Activated naive CD8-positive, alpha-beta T cell treated with anti-CD3 and anti-CD28 coated beads, Interleukin-2, amount 50 U/mL, for 24 hours (primary cell): ENCODE measurements at regions not wholly inside any gene's neighbourhood (a gene's known extent, or its start where the extent isn't known, plus 50 kb on each side); places are given as distances from the start of the nearest gene placed in this dataset.

Experiments used
- ATAC-seq: fragments of 150-1000 bp; cut with Tn5 transposase; one replicate; pipeline ENCODE4 v1.10.0; 2021
- DNase-seq: peaks from one replicate; pipeline ENCODE4 v3.0.0; 2021
- H3K27ac Mint-ChIP-seq: one replicate; pipeline ENCODE4 v1.8.0; 2021; ENCODE audit warnings: mild to moderate bottlenecking, mixed read lengths
- H3K27me3 Mint-ChIP-seq: one replicate; pipeline ENCODE4 v1.8.0; 2021; ENCODE audit warnings: mixed read lengths
- H3K36me3 Mint-ChIP-seq: one replicate; pipeline ENCODE4 v1.8.0; 2021; ENCODE audit warnings: low read depth, mixed read lengths
- H3K4me1 Mint-ChIP-seq: one replicate; pipeline ENCODE4 v1.8.0; 2021; ENCODE audit warnings: mixed read lengths
- H3K4me3 Mint-ChIP-seq: one replicate; pipeline ENCODE4 v1.8.0; 2021; ENCODE audit warnings: mild to moderate bottlenecking, moderate library complexity, mixed read lengths
- H3K9me3 Mint-ChIP-seq: one replicate; pipeline ENCODE4 v1.8.0; 2021; ENCODE audit warnings: mixed read lengths

GRCh38 chrX:4181782-4182407, 468.4 kb upstream of the PRKX start:
- H3K36me3 Mint-ChIP-seq: no peaks in the 10 kb centered on the region
- H3K27me3 Mint-ChIP-seq: no peaks in the 10 kb centered on the region
- H3K9me3 Mint-ChIP-seq: no peaks in the 10 kb centered on the region
- H3K4me3 Mint-ChIP-seq: no peak overlapping the region
- no peaks in the 10 kb centered on the region for H3K4me1 Mint-ChIP-seq
- ATAC-seq (no peak), DNase-seq (no peak)
- no peak overlapping the region for H3K27ac Mint-ChIP-seq

GRCh38 chrX:4179031-4179430, 465.6 kb upstream of the PRKX start:
- ATAC-seq (no peak), DNase-seq (no peak)
- H3K27ac Mint-ChIP-seq: no peak overlapping the region
- no peaks in the 10 kb centered on the region for H3K36me3 Mint-ChIP-seq
- no peak overlapping the region for H3K4me3 Mint-ChIP-seq
- no peaks in the 10 kb centered on the region for H3K27me3 Mint-ChIP-seq
- H3K4me1 Mint-ChIP-seq: no peaks in the 10 kb centered on the region
- no peaks in the 10 kb centered on the region for H3K9me3 Mint-ChIP-seq

GRCh38 chrX:4175221-4175620, 461.8 kb upstream of the PRKX start:
- ATAC-seq: no peak
- no peak overlapping the region for H3K27ac Mint-ChIP-seq
- DNase-seq: no peak
- no peak overlapping the region for H3K4me3 Mint-ChIP-seq
- H3K9me3 Mint-ChIP-seq: peaks cover 4% of the 10 kb centered on the region
- no peaks in the 10 kb centered on the region for H3K4me1 Mint-ChIP-seq
- H3K27me3 Mint-ChIP-seq: no peaks in the 10 kb centered on the region
- no peaks in the 10 kb centered on the region for H3K36me3 Mint-ChIP-seq

GRCh38 chrX:4173743-4174142, 460.3 kb upstream of the PRKX start:
- Mint-ChIP-seq H3K4me1 (no peaks in the 10 kb centered on the region), H3K27ac (no peak overlapping the region), H3K9me3 (peaks cover 4% of the 10 kb centered on the region), H3K27me3 (no peaks in the 10 kb centered on the region), H3K4me3 (no peak overlapping the region), H3K36me3 (no peaks in the 10 kb centered on the region)
- no peak for ATAC-seq
- DNase-seq: no peak

- no peaks in the 10 kb centered on the region for H3K9me3 Mint-ChIP-seq
- no peaks in the 10 kb centered on the region for H3K4me1 Mint-ChIP-seq
- no peak overlapping the region for H3K4me3 Mint-ChIP-seq
- H3K27ac Mint-ChIP-seq: no peak overlapping the region
- no peaks in the 10 kb centered on the region for H3K27me3 Mint-ChIP-seq
- ATAC-seq: no peak
- DNase-seq: no peak
- H3K36me3 Mint-ChIP-seq: no peaks in the 10 kb centered on the region
Observed at GRCh38 chrX:4151798-4152197, 438.3 kb upstream of the PRKX start.

- Mint-ChIP-seq H3K36me3 (no peaks in the 10 kb centered on the region), H3K27ac (no peak overlapping the region), H3K4me3 (no peak overlapping the region), H3K9me3 (no peaks in the 10 kb centered on the region), H3K27me3 (no peaks in the 10 kb centered on the region), H3K4me1 (no peaks in the 10 kb centered on the region)
- DNase-seq (no peak), ATAC-seq (no peak)
Observed at GRCh38 chrX:4150259-4150658, 436.8 kb upstream of the PRKX start.

GRCh38 chrX:4129626-4130025, 416.2 kb upstream of the PRKX start:
- ATAC-seq (no peak), DNase-seq (no peak)
- H3K27me3 Mint-ChIP-seq: no peaks in the 10 kb centered on the region
- no peaks in the 10 kb centered on the region for H3K36me3 Mint-ChIP-seq
- H3K4me1 Mint-ChIP-seq: no peaks in the 10 kb centered on the region
- no peak overlapping the region for H3K27ac Mint-ChIP-seq
- H3K9me3 Mint-ChIP-seq: no peaks in the 10 kb centered on the region
- no peak overlapping the region for H3K4me3 Mint-ChIP-seq

- no peak overlapping the region for H3K4me3 Mint-ChIP-seq
- no peak for ATAC-seq
- H3K4me1 Mint-ChIP-seq: no peaks in the 10 kb centered on the region
- no peak overlapping the region for H3K27ac Mint-ChIP-seq
- H3K27me3 Mint-ChIP-seq: no peaks in the 10 kb centered on the region
- H3K9me3 Mint-ChIP-seq: peaks cover 3% of the 10 kb centered on the region
- H3K36me3 Mint-ChIP-seq: no peaks in the 10 kb centered on the region
- no peak for DNase-seq
Observed at GRCh38 chrX:4118666-4119530, 405.4 kb upstream of the PRKX start.

- H3K27me3 Mint-ChIP-seq: no peaks in the 10 kb centered on the region
- no peaks in the 10 kb centered on the region for H3K4me1 Mint-ChIP-seq
- no peak for ATAC-seq
- no peak overlapping the region for H3K27ac Mint-ChIP-seq
- no peaks in the 10 kb centered on the region for H3K36me3 Mint-ChIP-seq
- no peak overlapping the region for H3K4me3 Mint-ChIP-seq
- no peak for DNase-seq
- H3K9me3 Mint-ChIP-seq: no peaks in the 10 kb centered on the region
Observed at GRCh38 chrX:4110964-4111363, 397.5 kb upstream of the PRKX start.

GRCh38 chrX:4094926-4095325, 381.5 kb upstream of the PRKX start:
- no peaks in the 10 kb centered on the region for H3K4me1 Mint-ChIP-seq
- H3K4me3 Mint-ChIP-seq: no peak overlapping the region
- no peaks in the 10 kb centered on the region for H3K36me3 Mint-ChIP-seq
- ATAC-seq (no peak), DNase-seq (no peak)
- no peak overlapping the region for H3K27ac Mint-ChIP-seq
- H3K9me3 Mint-ChIP-seq: no peaks in the 10 kb centered on the region
- no peaks in the 10 kb centered on the region for H3K27me3 Mint-ChIP-seq

- ATAC-seq: no peak
- DNase-seq: no peak
- no peak overlapping the region for H3K4me3 Mint-ChIP-seq
- H3K36me3 Mint-ChIP-seq: no peaks in the 10 kb centered on the region
- no peaks in the 10 kb centered on the region for H3K9me3 Mint-ChIP-seq
- no peaks in the 10 kb centered on the region for H3K27me3 Mint-ChIP-seq
- H3K4me1 Mint-ChIP-seq: no peaks in the 10 kb centered on the region
- no peak overlapping the region for H3K27ac Mint-ChIP-seq
Observed at GRCh38 chrX:4091046-4091760, 377.8 kb upstream of the PRKX start.

- Mint-ChIP-seq H3K4me3 (no peak overlapping the region), H3K4me1 (no peaks in the 10 kb centered on the region), H3K27me3 (no peaks in the 10 kb centered on the region), H3K36me3 (no peaks in the 10 kb centered on the region), H3K27ac (no peak overlapping the region), H3K9me3 (no peaks in the 10 kb centered on the region)
- DNase-seq: no peak
- no peak for ATAC-seq
Observed at GRCh38 chrX:4059893-4060292, 346.4 kb upstream of the PRKX start.

GRCh38 chrX:4043951-4044350, 330.5 kb upstream of the PRKX start:
- ATAC-seq (no peak), DNase-seq (no peak)
- no peaks in the 10 kb centered on the region for H3K9me3 Mint-ChIP-seq
- H3K27ac Mint-ChIP-seq: no peak overlapping the region
- no peaks in the 10 kb centered on the region for H3K4me1 Mint-ChIP-seq
- H3K4me3 Mint-ChIP-seq: no peak overlapping the region
- H3K27me3 Mint-ChIP-seq: no peaks in the 10 kb centered on the region
- H3K36me3 Mint-ChIP-seq: no peaks in the 10 kb centered on the region

- no peaks in the 10 kb centered on the region for H3K36me3 Mint-ChIP-seq
- H3K9me3 Mint-ChIP-seq: no peaks in the 10 kb centered on the region
- DNase-seq (no peak), ATAC-seq (no peak)
- H3K4me1 Mint-ChIP-seq: no peaks in the 10 kb centered on the region
- no peaks in the 10 kb centered on the region for H3K27me3 Mint-ChIP-seq
- H3K27ac Mint-ChIP-seq: no peak overlapping the region
- H3K4me3 Mint-ChIP-seq: no peak overlapping the region
Observed at GRCh38 chrX:4035874-4036273, 322.4 kb upstream of the PRKX start.

GRCh38 chrX:4028151-4028550, 314.7 kb upstream of the PRKX start:
- Mint-ChIP-seq H3K4me3 (no peak overlapping the region), H3K9me3 (no peaks in the 10 kb centered on the region), H3K27ac (no peak overlapping the region), H3K4me1 (no peaks in the 10 kb centered on the region), H3K27me3 (no peaks in the 10 kb centered on the region), H3K36me3 (no peaks in the 10 kb centered on the region)
- ATAC-seq (no peak), DNase-seq (no peak)
